ENCODE measurements at regions not wholly inside any gene's neighbourhood (a gene's known extent, or its start where the extent isn't known, plus 50 kb on each side); places are given as distances from the start of the nearest gene placed in this dataset.

DNA sequence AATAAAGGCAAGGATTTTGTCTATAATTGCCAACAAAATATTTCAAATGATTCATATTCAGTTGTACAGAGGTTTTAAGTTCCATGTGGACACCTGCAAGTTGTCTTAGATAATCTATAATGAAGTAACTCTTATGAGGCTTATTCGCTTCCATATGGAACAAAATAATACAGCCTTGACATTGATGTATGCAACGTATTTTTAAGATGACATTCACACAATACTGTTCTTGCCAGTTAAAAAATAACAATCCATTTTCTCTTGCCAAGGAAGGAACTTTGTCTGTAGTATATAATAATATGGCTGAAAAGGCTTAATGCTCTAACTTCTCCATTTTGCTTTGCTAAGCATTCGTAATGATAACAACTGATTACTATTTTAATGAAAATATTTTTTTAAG lies 269.3 kb upstream of the FKBP1C start:
- H2AK5ac ChIP-seq (ENCODE audit: low read length, severe bottlenecking) = no peak overlapping the region
- no peaks in the 10 kb centered on the region for H3K4me1 ChIP-seq (ENCODE audit: control insufficient read depth, insufficient read depth, low read depth, low read length)
- no peak overlapping the region for H3K4ac ChIP-seq (ENCODE audit: low read depth in 1 of 2, low read length in 2 of 2)
- H3K9me3 ChIP-seq (ENCODE audit: control insufficient read depth, low read length) = no peaks in the 10 kb centered on the region
- no peak overlapping the region for H2BK5ac ChIP-seq (ENCODE audit: low read depth, low read length, poor library complexity, severe bottlenecking)
- no peaks in the 10 kb centered on the region for H3K27me3 ChIP-seq (ENCODE audit: control insufficient read depth in 1 of 2, insufficient read depth in 1 of 2, low read length in 2 of 2)
- no peak overlapping the region for H4K91ac ChIP-seq (ENCODE audit: low read length)
- H3K9ac ChIP-seq (ENCODE audit: low read length) = no peak overlapping the region
- no peak overlapping the region for H2AFZ ChIP-seq (ENCODE audit: low read depth, low read length)
- no peak overlapping the region for H3K23ac ChIP-seq (ENCODE audit: low read length in 2 of 2)
- H4K8ac ChIP-seq (ENCODE audit: low read length) = no peak overlapping the region
- DNase-seq = no peak
- H3K4me2 ChIP-seq (ENCODE audit: low read length, poor library complexity, severe bottlenecking) = no peak overlapping the region
- no peaks in the 10 kb centered on the region for H3K36me3 ChIP-seq (ENCODE audit: control insufficient read depth in 1 of 2, insufficient read depth in 2 of 2, low read depth in 1 of 2, low read length in 2 of 2)
- H2BK12ac ChIP-seq (ENCODE audit: low read length in 2 of 2) = no peak overlapping the region
- H3K79me1 ChIP-seq (replicated peaks; ENCODE audit: low read length, poor library complexity, severe bottlenecking) = no peaks in the 10 kb centered on the region
- no peak overlapping the region for H3K27ac ChIP-seq (ENCODE audit: low read length, poor library complexity, severe bottlenecking)
- H2BK15ac ChIP-seq (ENCODE audit: low read depth, poor library complexity, severe bottlenecking) = no peak overlapping the region
- H3K4me3 ChIP-seq (ENCODE audit: insufficient read depth in 1 of 2, low read depth in 1 of 2, low read length in 2 of 2) = no peak overlapping the region
- no peak overlapping the region for H3K18ac ChIP-seq (ENCODE audit: low read depth in 1 of 2, low read length in 2 of 2)
- no peak overlapping the region for H3K14ac ChIP-seq (ENCODE audit: low read length in 2 of 2)
- 88% methylated on average over 2 of the region's 3 CpGs for WGBS
- no peak overlapping the region for H2BK120ac ChIP-seq (ENCODE audit: low read depth, low read length)

DNA sequence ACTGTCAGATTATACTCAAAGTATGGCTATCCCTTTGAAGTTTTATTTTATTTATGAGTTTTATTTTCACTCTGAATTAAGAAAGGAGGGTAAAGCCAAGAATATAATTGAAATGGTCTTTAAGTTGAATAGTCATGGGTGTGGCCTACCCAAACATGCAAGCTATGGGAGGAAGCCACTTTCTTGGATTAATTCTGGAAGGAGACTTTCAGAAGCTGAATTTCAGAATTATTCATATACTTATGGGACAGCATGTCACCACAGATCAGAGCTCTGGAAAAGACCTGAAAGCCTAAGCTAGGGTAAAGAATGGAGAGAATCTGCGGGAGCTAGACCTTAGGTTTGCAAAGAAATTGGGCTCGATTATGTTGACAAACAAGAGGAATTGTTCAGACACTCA lies 242.4 kb upstream of the FKBP1C start:
- no peak overlapping the region for H3K14ac ChIP-seq (ENCODE audit: low read length in 2 of 2)
- no peak overlapping the region for H2BK15ac ChIP-seq (ENCODE audit: low read depth, poor library complexity, severe bottlenecking)
- H2AK5ac ChIP-seq (ENCODE audit: low read length, severe bottlenecking) = no peak overlapping the region
- H3K9ac ChIP-seq (ENCODE audit: low read length) = no peak overlapping the region
- H3K27me3 ChIP-seq (ENCODE audit: control insufficient read depth in 1 of 2, insufficient read depth in 1 of 2, low read length in 2 of 2) = no peaks in the 10 kb centered on the region
- no peak overlapping the region for H2BK5ac ChIP-seq (ENCODE audit: low read depth, low read length, poor library complexity, severe bottlenecking)
- no peak for DNase-seq
- no peaks in the 10 kb centered on the region for H3K79me1 ChIP-seq (replicated peaks; ENCODE audit: low read length, poor library complexity, severe bottlenecking)
- WGBS = 94% methylated on average over 2 of the region's 2 CpGs
- H3K27ac ChIP-seq (ENCODE audit: low read length, poor library complexity, severe bottlenecking) = no peak overlapping the region
- H3K9me3 ChIP-seq (ENCODE audit: control insufficient read depth, low read length) = peaks cover 3% of the 10 kb centered on the region
- no peak overlapping the region for H3K4me3 ChIP-seq (ENCODE audit: insufficient read depth in 1 of 2, low read depth in 1 of 2, low read length in 2 of 2)
- no peak overlapping the region for H3K23ac ChIP-seq (ENCODE audit: low read length in 2 of 2)
- H4K91ac ChIP-seq (ENCODE audit: low read length) = no peak overlapping the region
- H3K36me3 ChIP-seq (ENCODE audit: control insufficient read depth in 1 of 2, insufficient read depth in 2 of 2, low read depth in 1 of 2, low read length in 2 of 2) = no peaks in the 10 kb centered on the region
- no peaks in the 10 kb centered on the region for H3K4me1 ChIP-seq (ENCODE audit: control insufficient read depth, insufficient read depth, low read depth, low read length)
- no peak overlapping the region for H3K18ac ChIP-seq (ENCODE audit: low read depth in 1 of 2, low read length in 2 of 2)
- no peak overlapping the region for H4K8ac ChIP-seq (ENCODE audit: low read length)
- no peak overlapping the region for H3K4me2 ChIP-seq (ENCODE audit: low read length, poor library complexity, severe bottlenecking)
- no peak overlapping the region for H2BK12ac ChIP-seq (ENCODE audit: low read length in 2 of 2)
- no peak overlapping the region for H2BK120ac ChIP-seq (ENCODE audit: low read depth, low read length)
- H3K4ac ChIP-seq (ENCODE audit: low read depth in 1 of 2, low read length in 2 of 2) = no peak overlapping the region
- H2AFZ ChIP-seq (ENCODE audit: low read depth, low read length) = no peak overlapping the region

DNA sequence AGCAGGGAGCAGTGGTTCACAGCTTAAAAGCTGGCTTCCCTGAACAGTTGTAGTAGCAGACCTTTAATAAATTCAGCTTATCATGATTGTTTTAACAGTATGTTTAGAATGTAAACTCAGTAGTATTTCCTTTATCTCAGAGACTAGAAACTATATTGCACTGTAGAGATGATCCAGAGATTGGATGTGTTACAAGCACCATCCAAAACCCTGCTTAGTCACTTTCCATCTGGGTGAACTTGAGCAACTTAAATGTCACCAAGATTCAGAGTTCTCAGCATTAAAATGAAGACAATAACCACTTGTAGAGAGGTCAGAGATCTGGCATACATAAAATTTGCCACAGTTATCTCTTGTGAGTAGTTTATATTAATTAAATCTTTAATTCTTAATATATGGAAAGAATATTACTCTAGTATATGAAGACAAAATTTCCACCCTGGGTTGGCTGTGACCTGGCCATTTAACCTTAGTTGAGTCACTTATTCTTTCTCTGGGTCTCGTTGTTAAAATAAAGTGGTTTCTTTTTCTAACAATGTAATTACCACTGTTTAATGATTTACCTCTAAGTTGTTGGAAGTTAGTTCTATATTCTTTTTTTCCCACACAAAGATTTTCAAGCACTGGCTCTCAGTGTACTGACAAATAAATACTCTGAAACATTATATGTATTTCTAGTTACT lies 239.2 kb upstream of the FKBP1C start:
- Histone ChIP-seq H3K4me1 (ENCODE audit: control insufficient read depth, insufficient read depth, low read depth, low read length) (no peaks in the 10 kb centered on the region), H3K9me3 (ENCODE audit: control insufficient read depth, low read length) (no peaks in the 10 kb centered on the region), H3K4ac (ENCODE audit: low read depth in 1 of 2, low read length in 2 of 2) (no peak overlapping the region), H3K79me1 (replicated peaks; ENCODE audit: low read length, poor library complexity, severe bottlenecking) (no peaks in the 10 kb centered on the region), H2BK120ac (ENCODE audit: low read depth, low read length) (no peak overlapping the region), H3K4me2 (ENCODE audit: low read length, poor library complexity, severe bottlenecking) (no peak overlapping the region), H4K8ac (ENCODE audit: low read length) (no peak overlapping the region), H2AK5ac (ENCODE audit: low read length, severe bottlenecking) (no peak overlapping the region), H3K27ac (ENCODE audit: low read length, poor library complexity, severe bottlenecking) (peak overlapping the region; percentile 38), H3K27me3 (ENCODE audit: control insufficient read depth in 1 of 2, insufficient read depth in 1 of 2, low read length in 2 of 2) (no peaks in the 10 kb centered on the region), H3K14ac (ENCODE audit: low read length in 2 of 2) (no peak overlapping the region), H2BK5ac (ENCODE audit: low read depth, low read length, poor library complexity, severe bottlenecking) (no peak overlapping the region), H3K9ac (ENCODE audit: low read length) (no peak overlapping the region), H4K91ac (ENCODE audit: low read length) (no peak overlapping the region), H2BK12ac (ENCODE audit: low read length in 2 of 2) (no peak overlapping the region), H3K18ac (ENCODE audit: low read depth in 1 of 2, low read length in 2 of 2) (no peak overlapping the region), H3K4me3 (ENCODE audit: insufficient read depth in 1 of 2, low read depth in 1 of 2, low read length in 2 of 2) (no peak overlapping the region), H2BK15ac (ENCODE audit: low read depth, poor library complexity, severe bottlenecking) (no peak overlapping the region), H2AFZ (ENCODE audit: low read depth, low read length) (no peak overlapping the region), H3K36me3 (ENCODE audit: control insufficient read depth in 1 of 2, insufficient read depth in 2 of 2, low read depth in 1 of 2, low read length in 2 of 2) (no peaks in the 10 kb centered on the region), H3K23ac (ENCODE audit: low read length in 2 of 2) (no peak overlapping the region)
- WGBS = no CpG with 5 or more reads among the region's 1 CpG
- peak; percentile 2 for DNase-seq

DNA sequence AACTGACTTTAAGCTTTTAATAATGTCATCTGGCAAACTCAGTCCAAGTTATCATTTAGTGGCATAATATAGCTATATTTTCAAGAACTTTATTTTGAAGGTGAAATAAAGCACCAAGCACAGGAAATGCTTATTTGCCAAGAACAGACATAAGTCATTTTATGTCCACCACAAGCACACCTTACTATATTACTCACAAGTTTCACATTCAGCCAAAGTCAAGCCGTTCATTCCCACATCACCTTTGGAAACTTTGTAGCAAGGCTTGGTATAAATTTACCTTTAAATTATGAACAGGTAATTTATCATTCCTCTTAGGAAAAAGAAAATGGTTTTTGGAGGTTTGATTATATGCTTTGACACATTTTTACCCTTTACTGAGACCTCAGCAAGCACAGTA lies 236.8 kb upstream of the FKBP1C start:
- Histone ChIP-seq H3K27ac (ENCODE audit: low read length, poor library complexity, severe bottlenecking) (no peak overlapping the region), H3K14ac (ENCODE audit: low read length in 2 of 2) (no peak overlapping the region), H2AFZ (ENCODE audit: low read depth, low read length) (no peak overlapping the region), H3K18ac (ENCODE audit: low read depth in 1 of 2, low read length in 2 of 2) (no peak overlapping the region), H4K8ac (ENCODE audit: low read length) (no peak overlapping the region), H4K91ac (ENCODE audit: low read length) (no peak overlapping the region), H3K4me3 (ENCODE audit: insufficient read depth in 1 of 2, low read depth in 1 of 2, low read length in 2 of 2) (no peak overlapping the region), H3K9me3 (ENCODE audit: control insufficient read depth, low read length) (no peaks in the 10 kb centered on the region), H2BK15ac (ENCODE audit: low read depth, poor library complexity, severe bottlenecking) (no peak overlapping the region), H3K4me1 (ENCODE audit: control insufficient read depth, insufficient read depth, low read depth, low read length) (no peaks in the 10 kb centered on the region), H2BK12ac (ENCODE audit: low read length in 2 of 2) (no peak overlapping the region), H3K4ac (ENCODE audit: low read depth in 1 of 2, low read length in 2 of 2) (no peak overlapping the region), H3K79me1 (replicated peaks; ENCODE audit: low read length, poor library complexity, severe bottlenecking) (no peaks in the 10 kb centered on the region), H3K27me3 (ENCODE audit: control insufficient read depth in 1 of 2, insufficient read depth in 1 of 2, low read length in 2 of 2) (no peaks in the 10 kb centered on the region), H3K9ac (ENCODE audit: low read length) (no peak overlapping the region), H2BK120ac (ENCODE audit: low read depth, low read length) (no peak overlapping the region), H2AK5ac (ENCODE audit: low read length, severe bottlenecking) (no peak overlapping the region), H2BK5ac (ENCODE audit: low read depth, low read length, poor library complexity, severe bottlenecking) (no peak overlapping the region), H3K23ac (ENCODE audit: low read length in 2 of 2) (no peak overlapping the region), H3K36me3 (ENCODE audit: control insufficient read depth in 1 of 2, insufficient read depth in 2 of 2, low read depth in 1 of 2, low read length in 2 of 2) (no peaks in the 10 kb centered on the region), H3K4me2 (ENCODE audit: low read length, poor library complexity, severe bottlenecking) (no peak overlapping the region)
- no peak for DNase-seq
- WGBS = no CpG with 5 or more reads among the region's 1 CpG

All from mesenchymal stem cell (in vitro differentiated cells and primary cell).